GM12878 (cell line): ENCODE measurements at regions not wholly inside any gene's neighbourhood (a gene's known extent, or its start where the extent isn't known, plus 50 kb on each side); places are given as distances from the start of the nearest gene placed in this dataset.

Experiments
- ATAC-seq: fragments of 200-7000 bp; cut with Tn5 transposase; 3 replicates; pipeline ENCODE4 v1.9.1; 2020; ENCODE audit warnings: mild to moderate bottlenecking, moderate library complexity
- BruUV-seq: library from RNA; stranded (reverse); fragments of 400-500 nt; replicated peaks from 2 replicates; lab custom pipeline; 2021; lab: Mats Ljungman, UMichigan
- CTCF ChIA-PET: fragments of 300-600 bp; sonication (Branson Sonifier 250); formaldehyde crosslinking; extraction: SDS; loops from one replicate; lab custom pipeline; 2021; ENCODE audit warnings: inconsistent platforms; lab: Yijun Ruan, JAX
- POLR2A ChIA-PET: fragments of 350-600 bp; formaldehyde crosslinking; extraction: SDS; loops from one replicate; lab custom pipeline; 2021; ENCODE audit warnings: inconsistent platforms; lab: Charles Lee
- RAD21 ChIA-PET: fragments of 300-600 bp; sonication (Branson Sonifier 250); formaldehyde crosslinking; loops from one replicate; lab custom pipeline; 2023; ENCODE audit warnings: antibody characterized with exemption; ENCODE audit not compliant: unreplicated experiment; lab: Charles Lee
- SMC1A ChIA-PET: fragments of 300-600 bp; sonication (Branson Sonifier 250); formaldehyde crosslinking; loops from one replicate; lab custom pipeline; 2023; ENCODE audit not compliant: unreplicated experiment, uncharacterized antibody; lab: Charles Lee
- DNase-seq: peaks from one replicate; pipeline ENCODE4 v3.0.0-alpha.2; 2011; ENCODE audit warnings: low read depth, low spot score
- FAIRE-seq: peaks from 3 replicates; lab custom pipeline; 2011; peaks lifted over from hg19 to GRCh38; lab: Jason Lieb, UNC
- H2AFZ ChIP-seq: 2 replicates; pipeline ENCODE4 v1.6.0; 2011; ENCODE audit warnings: low read depth, low read length, control low read depth; ENCODE audit not compliant: control insufficient read depth
- H3K27ac ChIP-seq: 2 replicates; pipeline ENCODE4 v1.5.1; 2011; ENCODE audit warnings: control low read depth; ENCODE audit not compliant: control insufficient read depth, insufficient read depth
- H3K27me3 ChIP-seq, 2 experiments: replicated peaks in 1 of 2; 2 replicates each; pipeline versions ENCODE4 v1.6.0 to v1.6.1; 2011; ENCODE audit warnings: low read length in 1 of 2; ENCODE audit not compliant: control insufficient read depth in 2 of 2, insufficient read depth in 2 of 2
- H3K36me3 ChIP-seq, 2 experiments: 2 replicates each; pipeline ENCODE4 v1.5.1; 2011; ENCODE audit warnings: low read length in 1 of 2; ENCODE audit not compliant: control insufficient read depth in 2 of 2, insufficient read depth in 2 of 2
- H3K4me1 ChIP-seq: 2 replicates; pipeline ENCODE4 v1.6.1; 2011; ENCODE audit warnings: mild to moderate bottlenecking, low read length, moderate library complexity, mixed read lengths; ENCODE audit not compliant: control insufficient read depth, insufficient read depth
- H3K4me2 ChIP-seq: 2 replicates; pipeline ENCODE4 v1.6.0; 2011; ENCODE audit warnings: control low read depth; ENCODE audit not compliant: control insufficient read depth, insufficient read depth
- H3K4me3 ChIP-seq: fragments of 200-600 bp; sonication (generic); 2 replicates; pipeline ENCODE4 v1.5.1; 2016
- H3K79me2 ChIP-seq: 2 replicates; pipeline ENCODE4 v1.6.0; 2011; ENCODE audit warnings: low read length; ENCODE audit not compliant: control insufficient read depth, insufficient read depth
- H3K9ac ChIP-seq: 2 replicates; pipeline ENCODE4 v1.8.0; 2011; ENCODE audit warnings: low read length, control low read depth, mixed read lengths; ENCODE audit not compliant: control insufficient read depth, insufficient read depth
- H3K9me3 ChIP-seq: replicated peaks from 3 replicates; pipeline ENCODE4 v1.5.1; 2011; ENCODE audit warnings: mild to moderate bottlenecking, low read length; ENCODE audit not compliant: control insufficient read depth, insufficient read depth
- H4K20me1 ChIP-seq: 2 replicates; pipeline ENCODE4 v1.6.0; 2011; ENCODE audit not compliant: control insufficient read depth, insufficient read depth
- MEF2A ChIP-seq: IDR thresholded peaks from 2 replicates; pipeline ENCODE4 v1.6.1; 2011; ENCODE audit warnings: low read depth, mild to moderate bottlenecking, low read length, moderate library complexity; ENCODE audit not compliant: insufficient read depth
- NFYB ChIP-seq: IDR thresholded peaks from 2 replicates; pipeline ENCODE4 v1.6.1; 2011; ENCODE audit warnings: low read depth, mild to moderate bottlenecking, low read length, improper control_type of control experiment, moderate library complexity; ENCODE audit not compliant: insufficient read depth
- NRF1 ChIP-seq: conservative IDR thresholded peaks from 2 replicates; pipeline ENCODE4 v1.6.1; 2011; ENCODE audit warnings: mild to moderate bottlenecking, low read depth, low read length, improper control_type of control experiment
- PKNOX1 ChIP-seq: fragments of 450-650 bp; IDR thresholded peaks from 2 replicates; pipeline ENCODE4 v1.6.1; 2016; ENCODE audit warnings: mild to moderate bottlenecking
- RAD51 ChIP-seq: fragments of 450-650 bp; IDR thresholded peaks from 2 replicates; pipeline ENCODE4 v1.6.1; 2016; ENCODE audit warnings: moderate library complexity, mild to moderate bottlenecking, inconsistent platforms
- RUNX3 ChIP-seq: IDR thresholded peaks from 2 replicates; pipeline ENCODE4 v1.6.1; 2012; ENCODE audit warnings: low read length, inconsistent platforms
- SIN3A ChIP-seq: IDR thresholded peaks from 2 replicates; pipeline ENCODE4 v1.6.1; 2012; ENCODE audit warnings: low read depth, low read length, improper control_type of control experiment
- SUZ12 ChIP-seq: fragments of 200-600 bp; sonication (generic); IDR thresholded peaks from one replicate; pipeline ENCODE4 v1.6.1; 2018; ENCODE audit warnings: antibody characterized with exemption, mild to moderate bottlenecking; ENCODE audit not compliant: unreplicated experiment
- WGBS: methylation state at CpG from one replicate; pipeline ENCODE4 v1.1.6; 2016; ENCODE audit warnings: low lambda C conversion rate; ENCODE audit not compliant: insufficient replicate concordance, insufficient coverage; ENCODE audit errors: missing lambda C conversion rate; 5-methylcytosine and 5-hydroxymethylcytosine counted together
- in situ Hi-C: fragments of 300-500 bp; cut with MboI; formaldehyde crosslinking; loops from 9 replicates; pipeline ENCODE4 v1.14.3; 2018; ENCODE audit warnings: mixed read lengths
- intact Hi-C: fragments of 100-400 bp; cut with micrococcal nuclease; formaldehyde crosslinking; loops from one replicate; pipeline ENCODE4 v1.14.2; 2022; ENCODE audit not compliant: unreplicated experiment
- TF ChIP-seq, protein P1 (sequence below): fragments of 450-650 bp; IDR thresholded peaks from 2 replicates; pipeline ENCODE4 v1.6.1; 2017; ENCODE audit warnings: mild to moderate bottlenecking, moderate library complexity

- H3K9ac ChIP-seq, result no peak overlapping the region
- intact Hi-C loops, result no loop called here
- DNase-seq, result no peak
- H3K4me2 ChIP-seq, result no peak overlapping the region
- H4K20me1 ChIP-seq, result no peaks in the 10 kb centered on the region
- H2AFZ ChIP-seq, result no peak overlapping the region
- TF ChIP-seq NRF1 (no peak), NFYB (no peak), SIN3A (no peak), RAD51 (peak; percentile 35; the same call in 1 of the 2 replicates), RUNX3 (0 out of 2 replicates have a peak, but pooled peaks have one; percentile 10), SUZ12 (no peak), MEF2A (0 out of 2 replicates have a peak, but pooled peaks have one; percentile 22), PKNOX1 (0 out of 2 replicates have a peak, but pooled peaks have one; percentile 20)
- TF ChIP-seq, protein P1, sequence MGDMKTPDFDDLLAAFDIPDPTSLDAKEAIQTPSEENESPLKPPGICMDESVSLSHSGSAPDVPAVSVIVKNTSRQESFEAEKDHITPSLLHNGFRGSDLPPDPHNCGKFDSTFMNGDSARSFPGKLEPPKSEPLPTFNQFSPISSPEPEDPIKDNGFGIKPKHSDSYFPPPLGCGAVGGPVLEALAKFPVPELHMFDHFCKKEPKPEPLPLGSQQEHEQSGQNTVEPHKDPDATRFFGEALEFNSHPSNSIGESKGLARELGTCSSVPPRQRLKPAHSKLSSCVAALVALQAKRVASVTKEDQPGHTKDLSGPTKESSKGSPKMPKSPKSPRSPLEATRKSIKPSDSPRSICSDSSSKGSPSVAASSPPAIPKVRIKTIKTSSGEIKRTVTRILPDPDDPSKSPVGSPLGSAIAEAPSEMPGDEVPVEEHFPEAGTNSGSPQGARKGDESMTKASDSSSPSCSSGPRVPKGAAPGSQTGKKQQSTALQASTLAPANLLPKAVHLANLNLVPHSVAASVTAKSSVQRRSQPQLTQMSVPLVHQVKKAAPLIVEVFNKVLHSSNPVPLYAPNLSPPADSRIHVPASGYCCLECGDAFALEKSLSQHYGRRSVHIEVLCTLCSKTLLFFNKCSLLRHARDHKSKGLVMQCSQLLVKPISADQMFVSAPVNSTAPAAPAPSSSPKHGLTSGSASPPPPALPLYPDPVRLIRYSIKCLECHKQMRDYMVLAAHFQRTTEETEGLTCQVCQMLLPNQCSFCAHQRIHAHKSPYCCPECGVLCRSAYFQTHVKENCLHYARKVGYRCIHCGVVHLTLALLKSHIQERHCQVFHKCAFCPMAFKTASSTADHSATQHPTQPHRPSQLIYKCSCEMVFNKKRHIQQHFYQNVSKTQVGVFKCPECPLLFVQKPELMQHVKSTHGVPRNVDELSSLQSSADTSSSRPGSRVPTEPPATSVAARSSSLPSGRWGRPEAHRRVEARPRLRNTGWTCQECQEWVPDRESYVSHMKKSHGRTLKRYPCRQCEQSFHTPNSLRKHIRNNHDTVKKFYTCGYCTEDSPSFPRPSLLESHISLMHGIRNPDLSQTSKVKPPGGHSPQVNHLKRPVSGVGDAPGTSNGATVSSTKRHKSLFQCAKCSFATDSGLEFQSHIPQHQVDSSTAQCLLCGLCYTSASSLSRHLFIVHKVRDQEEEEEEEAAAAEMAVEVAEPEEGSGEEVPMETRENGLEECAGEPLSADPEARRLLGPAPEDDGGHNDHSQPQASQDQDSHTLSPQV, result no peak
- TF ChIP-seq, all 136 proteins: peak for 4
- in situ Hi-C loops, result no loop called here
- Histone ChIP-seq H3K27ac (no peak overlapping the region), H3K27me3 (no peaks in the 10 kb centered on the region), H3K79me2 (no peaks in the 10 kb centered on the region), H3K9me3 (no peaks in the 10 kb centered on the region), H3K4me1 (no peaks in the 10 kb centered on the region), H3K36me3 (no peaks in the 10 kb centered on the region), H3K4me3 (no peak overlapping the region)
- RAD21 ChIA-PET, result interaction anchor here (0.6 to 2.1 kb wide), 5 partner anchors 33 to 272 kb away, joined by 3 to 12 read pairs (median 3); partner anchors contain the start of gene PHLDA1
- FAIRE-seq, result no peak
- POLR2A ChIA-PET, result no interaction called here
- no TSS peak for BruUV-seq
- 94% methylated on average over 3 of the region's 3 CpGs for WGBS
- peak; percentile 76 for ATAC-seq
- SMC1A ChIA-PET, result interaction anchor here (0.8 to 2.6 kb wide), 8 partner anchors 10 to 200 kb away, joined by 3 to 10 read pairs (median 5); no protein-coding TSS in a partner anchor
- CTCF ChIA-PET, result interaction anchor here (0.6 to 1.9 kb wide), 2 partner anchors 51 to 268 kb away, joined by 3 to 4 read pairs; no protein-coding TSS in a partner anchor
Observed at GRCh38 chr12:75759842-75760572, 248.6 kb upstream of the KRR1 start.
